SK-N-SH (cell line): ENCODE measurements at regions not wholly inside any gene's neighbourhood (a gene's known extent, or its start where the extent isn't known, plus 50 kb on each side); places are given as distances from the start of the nearest gene placed in this dataset.

Experiments used
- CTCF ChIP-seq: fragments of 200-600 bp; sonication (generic); IDR thresholded peaks from 2 replicates; pipeline ENCODE4 v1.6.1; 2017; ENCODE audit warnings: antibody characterized with exemption, mild to moderate bottlenecking, moderate library complexity
- GABPA ChIP-seq: IDR thresholded peaks from 2 replicates; pipeline ENCODE4 v1.4.0; 2012; ENCODE audit warnings: low read depth, mild to moderate bottlenecking
- POLR2AphosphoS5 ChIP-seq: IDR thresholded peaks from 2 replicates; pipeline ENCODE4 v1.6.1; 2012; ENCODE audit warnings: low read depth, low read length
- RAD21 ChIP-seq: IDR thresholded peaks from 2 replicates; pipeline ENCODE4 v1.6.1; 2012; ENCODE audit warnings: mild to moderate bottlenecking, low read length
- TEAD4 ChIP-seq: IDR thresholded peaks from 2 replicates; pipeline ENCODE4 v1.4.0; 2012; ENCODE audit warnings: mild to moderate bottlenecking, borderline replicate concordance; ENCODE audit not compliant: insufficient read depth
- USF2 ChIP-seq: fragments of 150-350 bp; IDR thresholded peaks from 2 replicates; pipeline ENCODE4 v1.6.1; 2017; ENCODE audit warnings: antibody characterized with exemption, low read length, low read depth, borderline replicate concordance
- ZBTB33 ChIP-seq: IDR thresholded peaks from 2 replicates; pipeline ENCODE4 v1.4.0; 2012; ENCODE audit warnings: low read depth, borderline replicate concordance

GRCh38 chr21:27817902-27818623 is 851.2 kb upstream of the ADAMTS5 start:
- TF ChIP-seq TEAD4 (no peak), CTCF (no peak), POLR2AphosphoS5 (no peak), RAD21 (no peak), USF2 (no peak), GABPA (no peak), ZBTB33 (no peak)
